Activated B cell treated with CpG ODN at 0.5 μM for 24 hours (primary cell): ENCODE measurements at regions not wholly inside any gene's neighbourhood (a gene's known extent, or its start where the extent isn't known, plus 50 kb on each side); places are given as distances from the start of the nearest gene placed in this dataset.

Source experiments
- ATAC-seq: fragments of 200-7000 bp; cut with Tn5 transposase; one replicate; pipeline ENCODE4 v1.10.0; 2021; ENCODE audit warnings: low read depth, mild to moderate bottlenecking, moderate library complexity
- CTCF ChIA-PET: fragments of 350-600 bp; sonication (Branson Sonifier 250); formaldehyde crosslinking; loops from one replicate; lab custom pipeline; 2021; ENCODE audit warnings: antibody characterized with exemption; lab: Charles Lee
- POLR2A ChIA-PET: fragments of 350-600 bp; sonication (Branson Sonifier 250); formaldehyde crosslinking; loops from one replicate; lab custom pipeline; 2021; ENCODE audit warnings: antibody characterized with exemption; lab: Charles Lee
- DNase-seq: peaks from one replicate; pipeline ENCODE4 v3.0.0; 2022
- H3K27ac Mint-ChIP-seq: one replicate; pipeline ENCODE4 v1.8.0; 2020; ENCODE audit warnings: mixed read lengths
- H3K27me3 Mint-ChIP-seq: one replicate; pipeline ENCODE4 v1.8.0; 2021; ENCODE audit warnings: mixed read lengths
- H3K36me3 Mint-ChIP-seq: one replicate; pipeline ENCODE4 v1.8.0; 2021; ENCODE audit warnings: low read depth, mixed read lengths
- H3K4me1 Mint-ChIP-seq: one replicate; pipeline ENCODE4 v1.8.0; 2021; ENCODE audit warnings: mixed read lengths
- H3K4me3 Mint-ChIP-seq: one replicate; pipeline ENCODE4 v1.8.0; 2020; ENCODE audit warnings: mild to moderate bottlenecking, mixed read lengths
- H3K9me3 Mint-ChIP-seq: one replicate; pipeline ENCODE4 v1.8.0; 2020; ENCODE audit warnings: mixed read lengths
- intact Hi-C: fragments of 100-400 bp; cut with micrococcal nuclease; formaldehyde crosslinking; loops from one replicate; pipeline ENCODE4 v1.15.1; 2024
- TF ChIP-seq, protein P1 (sequence below): fragments of 200-600 bp; IDR thresholded peaks from one replicate; pipeline ENCODE4 v1.8.0; 2022; ENCODE audit warnings: antibody characterized with exemption, mild to moderate bottlenecking

GRCh38 chr6:50589751-50590470 is 123.4 kb upstream of the TFAP2D start:
- Mint-ChIP-seq H3K27ac (no peak overlapping the region), H3K4me3 (no peak overlapping the region), H3K36me3 (no peaks in the 10 kb centered on the region), H3K9me3 (no peaks in the 10 kb centered on the region), H3K27me3 (no peaks in the 10 kb centered on the region), H3K4me1 (no peaks in the 10 kb centered on the region)
- ChIA-PET POLR2A (no interaction called here), CTCF (no interaction called here)
- DNase-seq (no peak), ATAC-seq (no peak)
- TF ChIP-seq, protein P1, sequence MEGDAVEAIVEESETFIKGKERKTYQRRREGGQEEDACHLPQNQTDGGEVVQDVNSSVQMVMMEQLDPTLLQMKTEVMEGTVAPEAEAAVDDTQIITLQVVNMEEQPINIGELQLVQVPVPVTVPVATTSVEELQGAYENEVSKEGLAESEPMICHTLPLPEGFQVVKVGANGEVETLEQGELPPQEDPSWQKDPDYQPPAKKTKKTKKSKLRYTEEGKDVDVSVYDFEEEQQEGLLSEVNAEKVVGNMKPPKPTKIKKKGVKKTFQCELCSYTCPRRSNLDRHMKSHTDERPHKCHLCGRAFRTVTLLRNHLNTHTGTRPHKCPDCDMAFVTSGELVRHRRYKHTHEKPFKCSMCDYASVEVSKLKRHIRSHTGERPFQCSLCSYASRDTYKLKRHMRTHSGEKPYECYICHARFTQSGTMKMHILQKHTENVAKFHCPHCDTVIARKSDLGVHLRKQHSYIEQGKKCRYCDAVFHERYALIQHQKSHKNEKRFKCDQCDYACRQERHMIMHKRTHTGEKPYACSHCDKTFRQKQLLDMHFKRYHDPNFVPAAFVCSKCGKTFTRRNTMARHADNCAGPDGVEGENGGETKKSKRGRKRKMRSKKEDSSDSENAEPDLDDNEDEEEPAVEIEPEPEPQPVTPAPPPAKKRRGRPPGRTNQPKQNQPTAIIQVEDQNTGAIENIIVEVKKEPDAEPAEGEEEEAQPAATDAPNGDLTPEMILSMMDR, result no peak
- intact Hi-C loops, result no loop called here

GRCh38 chr6:50591135-50591534 is 122.2 kb upstream of the TFAP2D start:
- TF ChIP-seq, protein P1, result no peak
- no peak for ATAC-seq
- Mint-ChIP-seq H3K27ac (no peak overlapping the region), H3K36me3 (no peaks in the 10 kb centered on the region), H3K4me3 (no peak overlapping the region), H3K9me3 (no peaks in the 10 kb centered on the region), H3K27me3 (no peaks in the 10 kb centered on the region), H3K4me1 (no peaks in the 10 kb centered on the region)
- intact Hi-C loops, result no loop called here
- CTCF ChIA-PET, result no interaction called here
- no peak for DNase-seq
- POLR2A ChIA-PET, result no interaction called here

GRCh38 chr6:50600280-50600679 is 113.0 kb upstream of the TFAP2D start:
- H3K4me1 Mint-ChIP-seq, result no peaks in the 10 kb centered on the region
- POLR2A ChIA-PET, result no interaction called here
- intact Hi-C loops, result no loop called here

GRCh38 chr6:50602292-50602691 is 111.0 kb upstream of the TFAP2D start:
- no peaks in the 10 kb centered on the region for H3K9me3 Mint-ChIP-seq
- H3K36me3 Mint-ChIP-seq, result no peaks in the 10 kb centered on the region
- TF ChIP-seq, protein P1, result no peak
- DNase-seq, result no peak
- no peak overlapping the region for H3K27ac Mint-ChIP-seq
- ChIA-PET CTCF (no interaction called here), POLR2A (no interaction called here)
- H3K4me1 Mint-ChIP-seq, result no peaks in the 10 kb centered on the region
- H3K4me3 Mint-ChIP-seq, result no peak overlapping the region
- no peaks in the 10 kb centered on the region for H3K27me3 Mint-ChIP-seq
- intact Hi-C loops, result loop anchor here (1.0 kb wide), 1 partner anchor 474 kb away; no protein-coding TSS in a partner anchor
- ATAC-seq, result no peak

More at GRCh38 chr6:50600280-50600679, 113.0 kb upstream of the TFAP2D start:
- no peak for DNase-seq
- H3K4me3 Mint-ChIP-seq, result no peak overlapping the region
- CTCF ChIA-PET, result no interaction called here
- H3K27ac Mint-ChIP-seq, result no peak overlapping the region
- TF ChIP-seq, protein P1, result no peak
- H3K9me3 Mint-ChIP-seq, result no peaks in the 10 kb centered on the region
- no peaks in the 10 kb centered on the region for H3K36me3 Mint-ChIP-seq
- no peaks in the 10 kb centered on the region for H3K27me3 Mint-ChIP-seq
- ATAC-seq, result no peak

GRCh38 chr6:50608421-50608820 is 104.9 kb upstream of the TFAP2D start:
- intact Hi-C loops, result no loop called here
- H3K36me3 Mint-ChIP-seq, result no peaks in the 10 kb centered on the region
- no peak for ATAC-seq
- no peaks in the 10 kb centered on the region for H3K9me3 Mint-ChIP-seq
- H3K4me3 Mint-ChIP-seq, result no peak overlapping the region
- H3K27ac Mint-ChIP-seq, result no peak overlapping the region
- no peaks in the 10 kb centered on the region for H3K27me3 Mint-ChIP-seq
- POLR2A ChIA-PET, result no interaction called here
- CTCF ChIA-PET, result no interaction called here
- DNase-seq, result no peak
- TF ChIP-seq, protein P1, result no peak
- no peaks in the 10 kb centered on the region for H3K4me1 Mint-ChIP-seq
